HUES6 (cell line): ENCODE measurements at regions not wholly inside any gene's neighbourhood (a gene's known extent, or its start where the extent isn't known, plus 50 kb on each side); places are given as distances from the start of the nearest gene placed in this dataset.

Experiments used
- H3K27ac ChIP-seq: 2 replicates; pipeline ENCODE4 v1.7.0; 2013; ENCODE audit warnings: low read depth, mild to moderate bottlenecking, low read length, inconsistent platforms
- H3K27me3 ChIP-seq: 2 replicates; pipeline ENCODE4 v1.6.1; 2013; ENCODE audit warnings: low read length; ENCODE audit not compliant: control insufficient read depth, insufficient read depth
- H3K36me3 ChIP-seq: 2 replicates; pipeline ENCODE4 v1.6.1; 2013; ENCODE audit warnings: low read length; ENCODE audit not compliant: control insufficient read depth, insufficient read depth
- H3K4me1 ChIP-seq: 2 replicates; pipeline ENCODE4 v1.6.1; 2013; ENCODE audit warnings: low read length; ENCODE audit not compliant: control insufficient read depth, insufficient read depth
- H3K4me3 ChIP-seq: 2 replicates; pipeline ENCODE4 v1.5.1; 2013; ENCODE audit warnings: low read depth, low read length
- H3K9ac ChIP-seq: one replicate; pipeline ENCODE4 v1.6.1; 2013; ENCODE audit warnings: mild to moderate bottlenecking, low read length
- H3K9me3 ChIP-seq: 2 replicates; pipeline ENCODE4 v1.6.1; 2013; ENCODE audit warnings: low read depth, low read length; ENCODE audit not compliant: control insufficient read depth, insufficient read depth

DNA sequence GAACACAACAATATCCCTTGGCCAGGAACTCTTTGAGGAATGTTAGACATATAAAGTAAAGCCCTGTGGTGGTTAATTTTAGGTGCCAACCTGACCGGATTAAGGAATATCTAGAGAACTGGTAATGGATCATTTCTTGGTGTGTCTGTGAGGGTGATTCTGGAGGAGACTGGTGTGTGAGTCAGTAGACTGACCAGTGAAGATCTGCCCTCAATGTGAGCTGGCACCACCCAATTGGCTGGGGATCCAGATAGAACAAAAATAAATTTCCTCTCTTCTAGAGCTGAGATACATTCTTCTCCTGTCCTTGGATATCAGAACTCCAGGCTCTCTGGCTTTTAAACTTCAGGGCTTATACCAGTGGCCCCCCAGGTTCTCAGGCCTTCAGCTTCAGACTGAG, 56.2 kb upstream of the TNPO1 start:
- H3K4me1 ChIP-seq = no peaks in the 10 kb centered on the region
- no peaks in the 10 kb centered on the region for H3K9me3 ChIP-seq
- no peak overlapping the region for H3K4me3 ChIP-seq
- H3K9ac ChIP-seq = no peak overlapping the region
- H3K36me3 ChIP-seq = no peaks in the 10 kb centered on the region
- no peak overlapping the region for H3K27ac ChIP-seq
- H3K27me3 ChIP-seq = no peaks in the 10 kb centered on the region

DNA sequence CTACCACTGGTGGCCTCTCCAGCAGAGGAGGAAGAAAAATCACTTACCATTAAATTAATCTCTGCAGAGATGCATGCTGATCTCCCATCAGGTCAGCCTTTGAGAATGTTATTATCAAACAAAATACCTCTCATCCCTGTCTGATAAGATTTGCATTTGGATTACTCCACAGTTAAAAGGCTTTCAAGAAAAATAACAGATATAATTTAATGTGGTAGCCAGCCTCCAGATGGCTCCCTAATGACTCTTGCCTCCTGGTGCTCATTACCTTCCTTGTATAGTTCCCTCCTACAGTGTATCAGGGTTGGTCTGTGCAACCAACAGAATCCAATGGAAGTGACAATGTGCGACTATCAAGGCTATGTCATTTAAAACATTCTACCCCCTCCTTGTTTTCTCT, 63.6 kb upstream of the TNPO1 start:
- no peaks in the 10 kb centered on the region for H3K36me3 ChIP-seq
- no peaks in the 10 kb centered on the region for H3K9me3 ChIP-seq
- no peaks in the 10 kb centered on the region for H3K27me3 ChIP-seq
- H3K9ac ChIP-seq = no peak overlapping the region
- H3K4me1 ChIP-seq = no peaks in the 10 kb centered on the region
- no peak overlapping the region for H3K27ac ChIP-seq
- H3K4me3 ChIP-seq = no peak overlapping the region

DNA sequence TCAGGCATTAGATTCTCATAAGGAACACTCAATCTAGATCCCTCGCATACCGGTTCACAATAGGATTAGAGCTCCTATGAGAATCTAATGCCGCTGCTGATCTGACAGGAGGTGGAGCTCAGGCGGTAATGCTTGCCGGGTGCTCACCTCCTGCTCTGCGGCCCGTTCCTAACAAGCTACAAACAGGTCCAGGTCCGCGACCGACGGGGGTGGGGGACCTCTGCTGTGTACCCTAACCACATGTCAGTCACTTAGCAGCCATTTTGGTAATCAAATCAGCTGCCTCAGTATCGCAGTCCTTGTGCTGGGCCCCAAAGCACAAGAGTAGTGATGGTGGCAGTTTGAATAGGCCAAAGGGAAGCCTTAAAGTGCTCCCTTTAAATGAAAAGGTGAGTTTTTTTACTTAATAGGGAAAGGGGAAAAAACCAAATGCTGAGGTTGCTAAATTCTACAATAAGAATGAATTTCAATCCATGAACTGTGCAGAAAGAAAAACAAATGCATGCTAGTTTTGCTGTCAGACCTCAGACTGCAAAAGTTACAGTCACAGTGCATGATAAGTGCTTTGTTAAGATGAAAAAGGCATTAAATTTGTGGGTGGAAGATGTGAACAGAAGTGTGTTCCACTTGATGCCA, 67.0 kb upstream of the TNPO1 start:
- no peaks in the 10 kb centered on the region for H3K4me1 ChIP-seq
- no peaks in the 10 kb centered on the region for H3K36me3 ChIP-seq
- no peaks in the 10 kb centered on the region for H3K9me3 ChIP-seq
- H3K4me3 ChIP-seq = no peak overlapping the region
- H3K27me3 ChIP-seq = no peaks in the 10 kb centered on the region
- H3K27ac ChIP-seq = no peak overlapping the region
- no peak overlapping the region for H3K9ac ChIP-seq

DNA sequence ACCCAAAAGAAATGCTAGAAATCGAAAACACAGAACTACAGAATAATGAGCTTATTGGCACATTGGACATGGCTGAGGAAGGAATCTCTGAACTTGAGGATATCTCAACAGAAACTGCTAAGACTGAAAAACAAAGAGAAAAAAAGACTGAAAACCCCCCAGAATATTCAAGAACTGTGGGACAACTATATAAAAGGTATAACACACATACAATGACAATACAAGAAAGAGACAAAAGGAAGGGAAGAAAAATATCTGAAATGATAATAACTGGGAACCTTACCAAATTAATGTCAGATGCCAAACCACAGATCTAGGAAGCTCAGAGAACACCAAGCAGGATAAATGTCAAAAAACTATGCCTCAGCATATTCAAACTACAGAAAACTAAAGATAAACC, 68.6 kb upstream of the TNPO1 start:
- H3K27me3 ChIP-seq = no peaks in the 10 kb centered on the region
- no peak overlapping the region for H3K4me3 ChIP-seq
- H3K9me3 ChIP-seq = no peaks in the 10 kb centered on the region
- no peaks in the 10 kb centered on the region for H3K4me1 ChIP-seq
- H3K36me3 ChIP-seq = no peaks in the 10 kb centered on the region
- H3K9ac ChIP-seq = no peak overlapping the region
- H3K27ac ChIP-seq = no peak overlapping the region

DNA sequence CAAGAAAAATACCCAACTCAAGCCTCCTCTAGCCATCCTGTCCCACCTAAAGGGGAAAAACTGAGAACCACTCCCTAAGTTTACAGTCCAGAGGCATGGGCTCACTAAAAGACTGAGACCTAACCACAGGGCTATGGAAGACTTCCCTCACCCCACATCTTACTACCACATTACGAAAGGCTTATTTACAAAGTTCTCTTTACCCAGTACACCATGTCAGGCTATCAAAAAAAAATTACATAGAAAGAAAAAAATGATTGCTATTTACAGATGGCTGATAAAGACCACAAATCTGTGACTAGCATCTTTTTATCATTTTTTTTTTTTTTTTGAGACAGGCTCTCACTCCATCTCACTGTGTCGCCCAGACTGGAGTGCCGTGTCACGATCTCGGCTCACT, 69.7 kb upstream of the TNPO1 start:
- no peaks in the 10 kb centered on the region for H3K4me1 ChIP-seq
- no peak overlapping the region for H3K9ac ChIP-seq
- no peak overlapping the region for H3K4me3 ChIP-seq
- H3K27me3 ChIP-seq = no peaks in the 10 kb centered on the region
- no peaks in the 10 kb centered on the region for H3K36me3 ChIP-seq
- no peak overlapping the region for H3K27ac ChIP-seq
- H3K9me3 ChIP-seq = no peaks in the 10 kb centered on the region

DNA sequence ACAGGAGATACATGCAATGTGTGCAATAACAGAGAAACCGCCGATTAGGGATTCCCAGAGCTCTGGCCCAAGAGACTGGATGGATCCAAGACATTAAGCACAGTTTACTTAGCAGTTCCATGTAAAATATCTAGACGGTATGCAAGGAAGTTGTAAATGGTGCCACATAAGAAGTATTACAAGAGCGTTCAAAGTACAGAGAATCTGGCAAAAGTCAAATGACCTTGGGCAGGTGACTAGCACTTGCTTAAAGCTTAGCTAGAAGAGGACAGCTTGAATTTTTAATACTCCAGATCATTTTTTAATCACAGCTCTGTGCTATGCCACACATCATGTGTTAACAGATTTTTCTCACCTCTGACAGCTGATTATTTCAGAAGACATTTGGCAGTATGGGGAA, 72.3 kb upstream of the TNPO1 start:
- H3K9ac ChIP-seq = no peak overlapping the region
- no peaks in the 10 kb centered on the region for H3K9me3 ChIP-seq
- H3K4me3 ChIP-seq = no peak overlapping the region
- H3K4me1 ChIP-seq = no peaks in the 10 kb centered on the region
- H3K27me3 ChIP-seq = no peaks in the 10 kb centered on the region
- H3K36me3 ChIP-seq = no peaks in the 10 kb centered on the region
- H3K27ac ChIP-seq = no peak overlapping the region

DNA sequence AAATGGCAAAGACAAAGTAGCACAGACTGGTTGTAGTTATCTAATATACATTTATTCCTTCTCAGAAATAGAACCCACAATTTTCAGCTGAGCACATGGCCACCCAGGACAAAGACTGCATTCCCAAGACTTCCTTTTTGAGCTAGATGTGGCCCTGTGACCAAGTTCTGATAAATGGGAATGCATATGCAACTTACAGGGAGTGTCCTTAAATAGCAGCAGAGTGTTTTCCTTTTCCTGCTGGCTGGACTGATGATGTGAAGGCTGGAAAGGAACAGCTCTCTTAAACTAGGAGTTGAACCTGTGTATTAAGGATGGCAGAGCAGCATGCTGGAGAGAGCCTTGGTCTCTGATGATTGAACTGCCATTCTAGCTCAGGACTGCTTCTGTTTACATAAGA, 74.7 kb upstream of the TNPO1 start:
- no peaks in the 10 kb centered on the region for H3K4me1 ChIP-seq
- no peaks in the 10 kb centered on the region for H3K27me3 ChIP-seq
- H3K9ac ChIP-seq = no peak overlapping the region
- no peak overlapping the region for H3K4me3 ChIP-seq
- no peaks in the 10 kb centered on the region for H3K36me3 ChIP-seq
- H3K9me3 ChIP-seq = no peaks in the 10 kb centered on the region
- H3K27ac ChIP-seq = no peak overlapping the region

DNA sequence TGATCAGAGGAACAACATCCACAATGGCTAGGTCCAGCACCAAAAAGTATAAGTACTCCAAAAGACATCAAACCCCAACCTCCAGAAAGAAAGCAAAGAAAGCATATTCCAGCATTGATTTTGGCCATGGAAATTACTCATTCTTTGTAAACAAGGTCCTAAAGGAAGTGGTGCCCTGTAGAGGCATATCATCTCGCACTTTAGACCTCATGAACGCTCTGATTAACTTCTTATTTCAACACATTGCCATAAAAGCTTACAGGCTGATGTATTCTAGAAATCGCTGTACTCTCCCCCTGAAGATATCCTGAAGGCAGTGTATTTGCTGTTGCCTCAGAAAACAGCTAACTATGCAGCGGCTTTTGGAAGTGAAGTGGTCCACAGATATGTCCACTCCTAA, 82.7 kb upstream of the TNPO1 start:
- Histone ChIP-seq H3K36me3 (no peaks in the 10 kb centered on the region), H3K4me1 (no peaks in the 10 kb centered on the region), H3K9me3 (no peaks in the 10 kb centered on the region), H3K4me3 (no peak overlapping the region), H3K27ac (no peak overlapping the region), H3K27me3 (no peaks in the 10 kb centered on the region), H3K9ac (no peak overlapping the region)

DNA sequence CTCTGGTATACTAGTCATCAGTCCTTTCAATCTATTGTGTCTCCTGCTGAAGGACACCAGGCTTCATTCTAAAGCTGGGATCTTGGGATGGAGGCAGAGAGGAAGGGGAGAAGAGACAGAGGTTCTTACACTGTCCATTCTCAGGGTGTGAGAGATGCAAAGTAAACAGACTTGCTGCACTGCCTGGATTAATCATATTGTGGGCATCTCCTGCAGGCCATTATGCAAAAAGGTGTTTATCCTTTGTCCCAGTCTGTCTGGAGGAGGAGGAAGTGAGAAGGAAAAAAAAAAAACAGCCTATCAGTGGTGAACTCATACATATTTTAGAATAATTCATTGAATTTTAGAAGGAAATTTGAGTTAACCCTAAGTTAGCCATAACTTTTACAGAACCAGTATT, 92.9 kb upstream of the TNPO1 start:
- H3K4me3 ChIP-seq = no peak overlapping the region
- H3K27ac ChIP-seq = no peak overlapping the region
- no peaks in the 10 kb centered on the region for H3K27me3 ChIP-seq
- H3K9ac ChIP-seq = no peak overlapping the region
- H3K9me3 ChIP-seq = peaks cover 8% of the 10 kb centered on the region
- no peaks in the 10 kb centered on the region for H3K4me1 ChIP-seq
- H3K36me3 ChIP-seq = no peaks in the 10 kb centered on the region

DNA sequence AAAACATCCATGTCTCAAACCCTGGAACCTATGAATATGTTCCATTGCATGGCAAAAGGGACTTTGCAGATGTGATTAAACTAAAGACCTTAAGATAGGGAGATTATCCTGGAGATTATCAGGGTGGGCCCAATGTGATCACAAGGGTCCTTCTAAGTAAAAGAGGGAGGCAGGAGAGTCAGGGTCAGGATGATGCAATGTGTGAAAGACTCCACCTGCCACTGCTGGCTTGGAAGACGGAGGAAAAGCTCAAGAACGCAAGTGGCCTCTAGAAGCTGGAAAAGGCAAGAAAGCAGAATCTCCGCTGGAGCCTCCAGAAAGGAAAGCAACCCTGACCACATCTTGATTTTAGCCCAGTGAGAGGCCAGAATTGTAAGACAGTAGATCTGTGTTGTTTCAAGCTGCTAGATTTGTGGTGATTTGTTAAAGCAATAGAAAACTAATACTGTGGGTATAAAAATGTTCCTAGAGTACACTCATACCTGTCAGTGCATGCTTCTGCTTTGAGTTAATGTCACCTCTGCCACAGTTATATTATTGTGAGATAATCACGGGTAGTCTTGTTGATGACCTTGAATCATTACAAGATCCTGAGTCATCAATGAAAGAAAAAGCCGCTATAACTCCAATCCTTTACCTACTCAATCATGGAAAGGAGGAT, 93.5 kb upstream of the TNPO1 start:
- H3K27me3 ChIP-seq = no peaks in the 10 kb centered on the region
- no peak overlapping the region for H3K9ac ChIP-seq
- H3K27ac ChIP-seq = no peak overlapping the region
- no peaks in the 10 kb centered on the region for H3K36me3 ChIP-seq
- H3K4me1 ChIP-seq = no peaks in the 10 kb centered on the region
- no peak overlapping the region for H3K4me3 ChIP-seq
- peaks cover 8% of the 10 kb centered on the region for H3K9me3 ChIP-seq

DNA sequence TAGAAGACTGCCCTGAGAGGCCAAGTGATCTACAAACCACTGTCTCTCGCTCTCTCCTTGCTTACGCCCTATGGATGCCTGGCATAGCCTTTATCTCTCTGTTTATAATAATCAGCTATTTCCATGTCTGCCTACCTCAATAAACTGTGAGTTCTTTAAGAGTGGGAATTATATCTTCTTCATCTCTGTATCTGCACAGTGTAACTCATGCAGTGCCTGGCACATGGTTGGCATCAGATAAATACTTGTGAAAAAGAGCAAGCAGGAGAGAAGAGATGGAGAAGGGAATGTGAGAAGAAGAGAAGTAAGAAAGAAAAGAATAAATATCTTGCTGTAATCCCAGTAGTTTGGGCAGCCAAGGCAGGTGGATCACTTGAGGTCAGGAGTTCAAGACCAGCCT, 94.6 kb upstream of the TNPO1 start:
- Histone ChIP-seq H3K27me3 (no peaks in the 10 kb centered on the region), H3K27ac (no peak overlapping the region), H3K9me3 (no peaks in the 10 kb centered on the region), H3K9ac (no peak overlapping the region), H3K4me1 (no peaks in the 10 kb centered on the region), H3K36me3 (no peaks in the 10 kb centered on the region), H3K4me3 (no peak overlapping the region)
